Endothelial cell of umbilical vein (primary cell): ENCODE measurements at regions not wholly inside any gene's neighbourhood (a gene's known extent, or its start where the extent isn't known, plus 50 kb on each side); places are given as distances from the start of the nearest gene placed in this dataset.

Experiments used
- BruUV-seq: library from RNA; stranded (reverse); fragments of 400-500 nt; replicated peaks from 2 replicates; lab custom pipeline; 2021; lab: Mats Ljungman, UMichigan
- CTCF ChIA-PET: fragments of 300-600, 350-600 bp; sonication (Branson Sonifier 250); formaldehyde crosslinking; loops from one replicate; lab custom pipeline; 2021; ENCODE audit warnings: antibody characterized with exemption, inconsistent platforms; lab: Charles Lee
- POLR2A ChIA-PET: fragments of 300-600, 350-600 bp; sonication (Branson Sonifier 250); formaldehyde crosslinking; loops from one replicate; lab custom pipeline; 2021; ENCODE audit warnings: antibody characterized with exemption, inconsistent platforms; lab: Charles Lee
- DNase-seq: peaks from one replicate; pipeline ENCODE4 v3.0.0-alpha.2; 2011; ENCODE audit warnings: low read depth, low spot score
- FAIRE-seq: peaks from 2 replicates; lab custom pipeline; 2011; peaks lifted over from hg19 to GRCh38; lab: Jason Lieb, UNC
- H2AFZ ChIP-seq: 2 replicates; pipeline ENCODE4 v1.6.0; 2012; ENCODE audit warnings: low read depth, low read length, control low read depth, inconsistent platforms
- H3K27ac ChIP-seq: 2 replicates; pipeline ENCODE4 v1.5.1; 2011; ENCODE audit warnings: low read depth, mild to moderate bottlenecking, control low read depth, low read length, moderate library complexity; ENCODE audit not compliant: insufficient read depth
- H3K27me3 ChIP-seq, 2 experiments: 2 replicates each; pipeline versions ENCODE4 v1.6.0 to v1.6.1; 2011; ENCODE audit warnings: low read length in 2 of 2, mixed read lengths in 1 of 2; ENCODE audit not compliant: control insufficient read depth in 2 of 2, insufficient read depth in 2 of 2
- H3K36me3 ChIP-seq, 2 experiments: 2 replicates in 1 of 2; 3 replicates in 1 of 2; pipeline ENCODE4 v1.5.1; 2011; ENCODE audit warnings: low read length in 2 of 2, mild to moderate bottlenecking in 1 of 2, moderate library complexity in 1 of 2; ENCODE audit not compliant: control insufficient read depth in 2 of 2, insufficient read depth in 2 of 2; ENCODE audit errors: extremely low read depth in 1 of 2
- H3K4me1 ChIP-seq: 3 replicates; pipeline ENCODE4 v1.5.1; 2011; ENCODE audit warnings: mild to moderate bottlenecking, low read length; ENCODE audit not compliant: control insufficient read depth, insufficient read depth; ENCODE audit errors: extremely low read depth
- H3K4me2 ChIP-seq: 2 replicates; pipeline ENCODE4 v1.6.1; 2011; ENCODE audit warnings: low read length, control low read depth, mixed read lengths; ENCODE audit not compliant: insufficient read depth
- H3K4me3 ChIP-seq, 3 experiments: fragments of 200-600 bp in 1 of 3; sonication (generic), shearing (Covaris generic) in 1 of 3; replicated peaks in 1 of 3; 2 replicates each; pipeline ENCODE4 v1.5.1; 2011 to 2016; ENCODE audit warnings: control low read depth in 3 of 3, low read length in 3 of 3, mild to moderate bottlenecking in 2 of 3, inconsistent platforms in 1 of 3, low read depth in 1 of 3, moderate library complexity in 1 of 3; ENCODE audit not compliant: insufficient read depth in 1 of 3
- H3K79me2 ChIP-seq: 2 replicates; pipeline ENCODE4 v1.6.0; 2012; ENCODE audit warnings: low read length, inconsistent platforms; ENCODE audit not compliant: control insufficient read depth, insufficient read depth
- H3K9ac ChIP-seq: replicated peaks from 2 replicates; pipeline ENCODE3; 2011; ENCODE audit warnings: low read length, control low read depth; ENCODE audit not compliant: insufficient read depth; ENCODE audit errors: extremely low read depth
- H3K9me1 ChIP-seq: replicated peaks from 3 replicates; pipeline ENCODE4 v1.6.0; 2011; ENCODE audit warnings: mild to moderate bottlenecking, low read length; ENCODE audit not compliant: control insufficient read depth, insufficient read depth; ENCODE audit errors: extremely low read depth
- H3K9me3 ChIP-seq: replicated peaks from 2 replicates; pipeline ENCODE4 v1.5.1; 2012; ENCODE audit warnings: low read length, inconsistent platforms; ENCODE audit not compliant: control insufficient read depth, insufficient read depth
- H4K20me1 ChIP-seq: replicated peaks from 2 replicates; pipeline ENCODE3; 2011; ENCODE audit warnings: mild to moderate bottlenecking, low read length; ENCODE audit not compliant: control insufficient read depth, insufficient read depth; ENCODE audit errors: extremely low read depth
- CTCF ChIP-seq, 2 donors: IDR thresholded peaks; 1 replicate in 1 of 2; 2 replicates in 1 of 2; pipeline ENCODE4 v1.5.1; 2011; ENCODE audit warnings: low read length in 2 of 2, mild to moderate bottlenecking in 2 of 2, moderate library complexity in 2 of 2, control low read depth in 1 of 2, inconsistent platforms in 1 of 2, low read depth in 1 of 2; ENCODE audit not compliant: insufficient read depth in 1 of 2; ENCODE audit errors: extremely low read depth in 1 of 2
- FOS ChIP-seq: IDR thresholded peaks from 2 replicates; pipeline ENCODE4 v1.6.1; 2011; ENCODE audit warnings: mild to moderate bottlenecking, low read length, moderate library complexity, borderline replicate concordance; ENCODE audit not compliant: insufficient read depth
- GATA2 ChIP-seq: IDR thresholded peaks from 2 replicates; pipeline ENCODE4 v1.7.0; 2011; ENCODE audit warnings: low read depth, mild to moderate bottlenecking, moderate library complexity, mixed read lengths, low read length; ENCODE audit not compliant: insufficient read length, insufficient read depth
- JUN ChIP-seq: IDR thresholded peaks from 2 replicates; pipeline ENCODE4 v1.6.1; 2011; ENCODE audit warnings: borderline replicate concordance, low read depth; ENCODE audit not compliant: insufficient read length, insufficient read depth
- MAX ChIP-seq: IDR thresholded peaks from 2 replicates; pipeline ENCODE4 v1.6.1; 2011; ENCODE audit not compliant: insufficient read depth, insufficient read length
- MYC ChIP-seq: IDR thresholded peaks from one replicate; pipeline ENCODE4 v1.6.1; 2011; ENCODE audit warnings: mild to moderate bottlenecking, low read depth, low read length
- POLR2A ChIP-seq: IDR thresholded peaks from 2 replicates; pipeline ENCODE4 v1.6.1; 2012; ENCODE audit warnings: low read depth, mild to moderate bottlenecking, control low read depth, low read length
- POLR2AphosphoS5 ChIP-seq: IDR thresholded peaks from 2 replicates; pipeline ENCODE4 v1.6.1; 2012; ENCODE audit warnings: low read depth, mild to moderate bottlenecking, control low read depth, low read length, moderate library complexity; ENCODE audit not compliant: insufficient read depth
- dilution Hi-C: fragments of 300-500 bp; cut with MboI; formaldehyde crosslinking; loops from one replicate; pipeline ENCODE4 v1.15.0; 2019; ENCODE audit warnings: low sequenced_read_pairs; ENCODE audit not compliant: extremely low pct_ligation_motif_present
- intact Hi-C: fragments of 100-400 bp; cut with micrococcal nuclease; formaldehyde crosslinking; loops from one replicate; pipeline ENCODE4 v1.10.0; 2022

GRCh38 chr3:40985195-40985594, 214.1 kb upstream of the CTNNB1 start:
- H3K4me2 ChIP-seq: no peak overlapping the region
- H3K9me3 ChIP-seq: no peaks in the 10 kb centered on the region
- H3K9ac ChIP-seq: no peak overlapping the region
- CTCF ChIA-PET: interaction anchor here (1.0 to 1.2 kb wide), 2 partner anchors 9 to 10 kb away, joined by 3 to 4 read pairs; no protein-coding TSS in a partner anchor
- dilution Hi-C loops: no loop called here
- POLR2A ChIA-PET: no interaction called here
- no peak overlapping the region for H2AFZ ChIP-seq
- TF ChIP-seq GATA2 (no peak), MAX (no peak), JUN (no peak), MYC (no peak), FOS (no peak)
- H3K4me1 ChIP-seq: no peaks in the 10 kb centered on the region
- intact Hi-C loops: no loop called here
- BruUV-seq: no TSS peak
- no peak overlapping the region for H3K4me3 ChIP-seq
- DNase-seq (peak; percentile 15), FAIRE-seq (no peak)
- no peaks in the 10 kb centered on the region for H3K79me2 ChIP-seq
- no peaks in the 10 kb centered on the region for H3K36me3 ChIP-seq
- no peaks in the 10 kb centered on the region for H3K27me3 ChIP-seq
- no peaks in the 10 kb centered on the region for H3K9me1 ChIP-seq
- no peak overlapping the region for H3K27ac ChIP-seq
- H4K20me1 ChIP-seq: no peaks in the 10 kb centered on the region

GRCh38 chr3:40988468-40988867, 210.8 kb upstream of the CTNNB1 start:
- no peaks in the 10 kb centered on the region for H3K79me2 ChIP-seq
- H3K36me3 ChIP-seq: no peaks in the 10 kb centered on the region
- no peak for TF ChIP-seq POLR2AphosphoS5
- TF ChIP-seq JUN: no peak
- no peak for TF ChIP-seq GATA2
- no peak for TF ChIP-seq CTCF (IDR thresholded peaks at IDR 0.05; ENCODE audit: extremely low read depth in 1 of 2, insufficient read depth in 1 of 2, low read depth in 1 of 2, low read length in 2 of 2)
- no peak for TF ChIP-seq FOS
- TF ChIP-seq POLR2A: no peak
- no peak for TF ChIP-seq MYC
- POLR2A ChIA-PET: no interaction called here
- no peaks in the 10 kb centered on the region for H3K9me1 ChIP-seq
- no peaks in the 10 kb centered on the region for H4K20me1 ChIP-seq
- H3K4me1 ChIP-seq: no peaks in the 10 kb centered on the region
- no peaks in the 10 kb centered on the region for H3K9me3 ChIP-seq
- no peaks in the 10 kb centered on the region for H3K27me3 ChIP-seq
- no peak for FAIRE-seq
- CTCF ChIA-PET: no interaction called here
- H3K4me3 ChIP-seq: no peak overlapping the region
- H2AFZ ChIP-seq: no peak overlapping the region
- no peak for DNase-seq
- intact Hi-C loops: no loop called here
- no peak overlapping the region for H3K9ac ChIP-seq
- no peak overlapping the region for H3K27ac ChIP-seq
- no TSS peak for BruUV-seq
- dilution Hi-C loops: no loop called here
- no peak overlapping the region for H3K4me2 ChIP-seq
